ENCODE measurements at regions not wholly inside any gene's neighbourhood (a gene's known extent, or its start where the extent isn't known, plus 50 kb on each side); places are given as distances from the start of the nearest gene placed in this dataset.
"Not testable (repeated sequence)": the region's sequence is repeated elsewhere in the genome, so short reads cannot be mapped to it uniquely, and the experiment has no call there.

DNA sequence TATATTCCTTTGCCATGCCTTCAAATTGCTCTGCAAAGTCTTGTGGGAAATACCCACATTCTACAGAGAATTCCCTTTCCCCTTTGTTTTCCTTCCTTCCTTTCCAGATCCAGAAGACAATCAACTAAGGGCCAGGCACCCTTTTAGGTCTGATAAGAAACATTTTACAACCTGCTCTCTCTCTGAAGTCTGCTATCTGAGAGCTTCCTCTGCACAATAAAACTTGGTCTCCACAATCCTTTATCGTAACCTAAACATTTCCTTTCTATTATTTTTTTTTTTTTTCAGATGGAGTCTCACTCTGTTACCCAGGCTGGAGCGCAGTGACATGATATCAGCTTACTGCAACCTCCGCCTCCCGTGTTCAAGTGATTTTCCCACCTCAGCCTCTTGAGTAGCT, 893.3 kb upstream of the NXPH2 start:
- not testable (repeated sequence) for TF ChIP-seq FOXA1 (IDR thresholded peaks at IDR 0.05); YY1 (IDR thresholded peaks at IDR 0.05); EGR1 (IDR thresholded peaks at IDR 0.05; ENCODE audit: low read depth in 2 of 2)
- TF ChIP-seq, protein P1, sequence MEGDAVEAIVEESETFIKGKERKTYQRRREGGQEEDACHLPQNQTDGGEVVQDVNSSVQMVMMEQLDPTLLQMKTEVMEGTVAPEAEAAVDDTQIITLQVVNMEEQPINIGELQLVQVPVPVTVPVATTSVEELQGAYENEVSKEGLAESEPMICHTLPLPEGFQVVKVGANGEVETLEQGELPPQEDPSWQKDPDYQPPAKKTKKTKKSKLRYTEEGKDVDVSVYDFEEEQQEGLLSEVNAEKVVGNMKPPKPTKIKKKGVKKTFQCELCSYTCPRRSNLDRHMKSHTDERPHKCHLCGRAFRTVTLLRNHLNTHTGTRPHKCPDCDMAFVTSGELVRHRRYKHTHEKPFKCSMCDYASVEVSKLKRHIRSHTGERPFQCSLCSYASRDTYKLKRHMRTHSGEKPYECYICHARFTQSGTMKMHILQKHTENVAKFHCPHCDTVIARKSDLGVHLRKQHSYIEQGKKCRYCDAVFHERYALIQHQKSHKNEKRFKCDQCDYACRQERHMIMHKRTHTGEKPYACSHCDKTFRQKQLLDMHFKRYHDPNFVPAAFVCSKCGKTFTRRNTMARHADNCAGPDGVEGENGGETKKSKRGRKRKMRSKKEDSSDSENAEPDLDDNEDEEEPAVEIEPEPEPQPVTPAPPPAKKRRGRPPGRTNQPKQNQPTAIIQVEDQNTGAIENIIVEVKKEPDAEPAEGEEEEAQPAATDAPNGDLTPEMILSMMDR (IDR thresholded peaks at IDR 0.05; ENCODE audit: low read depth, low read length, missing input control): not testable (repeated sequence)
- TF ChIP-seq, protein P2, sequence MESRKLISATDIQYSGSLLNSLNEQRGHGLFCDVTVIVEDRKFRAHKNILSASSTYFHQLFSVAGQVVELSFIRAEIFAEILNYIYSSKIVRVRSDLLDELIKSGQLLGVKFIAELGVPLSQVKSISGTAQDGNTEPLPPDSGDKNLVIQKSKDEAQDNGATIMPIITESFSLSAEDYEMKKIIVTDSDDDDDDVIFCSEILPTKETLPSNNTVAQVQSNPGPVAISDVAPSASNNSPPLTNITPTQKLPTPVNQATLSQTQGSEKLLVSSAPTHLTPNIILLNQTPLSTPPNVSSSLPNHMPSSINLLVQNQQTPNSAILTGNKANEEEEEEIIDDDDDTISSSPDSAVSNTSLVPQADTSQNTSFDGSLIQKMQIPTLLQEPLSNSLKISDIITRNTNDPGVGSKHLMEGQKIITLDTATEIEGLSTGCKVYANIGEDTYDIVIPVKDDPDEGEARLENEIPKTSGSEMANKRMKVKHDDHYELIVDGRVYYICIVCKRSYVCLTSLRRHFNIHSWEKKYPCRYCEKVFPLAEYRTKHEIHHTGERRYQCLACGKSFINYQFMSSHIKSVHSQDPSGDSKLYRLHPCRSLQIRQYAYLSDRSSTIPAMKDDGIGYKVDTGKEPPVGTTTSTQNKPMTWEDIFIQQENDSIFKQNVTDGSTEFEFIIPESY (IDR thresholded peaks at IDR 0.05): not testable (repeated sequence)

Data from liver (tissue), 3 donors.